ENCODE measurements at regions not wholly inside any gene's neighbourhood (a gene's known extent, or its start where the extent isn't known, plus 50 kb on each side); places are given as distances from the start of the nearest gene placed in this dataset.

DNA sequence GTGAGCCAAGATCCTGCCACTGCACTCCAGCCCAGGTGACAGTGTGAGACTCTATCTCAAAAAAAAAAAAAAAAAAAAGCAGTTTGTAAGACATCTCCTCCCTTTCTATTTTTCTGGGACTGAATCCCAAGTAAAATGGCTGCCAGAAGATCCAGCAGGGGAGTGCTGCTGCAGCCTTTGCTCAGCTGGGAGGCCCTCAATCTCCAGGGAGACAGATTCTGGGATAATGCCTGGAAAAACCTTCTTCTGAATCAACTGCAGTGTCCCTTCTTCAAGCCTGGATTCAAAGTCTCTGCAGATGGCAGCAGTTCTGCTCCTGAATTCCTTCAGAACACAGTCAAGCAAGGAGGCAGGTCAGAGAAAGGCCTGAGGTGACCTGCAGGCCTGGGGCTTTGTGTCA is 191.0 kb upstream of the NRIP1 start:
- DNase-seq (ENCODE audit: low read depth), result no peak
- H3K4me3 ChIP-seq (ENCODE audit: low read length), result no peak overlapping the region
- TF ChIP-seq, protein P1, sequence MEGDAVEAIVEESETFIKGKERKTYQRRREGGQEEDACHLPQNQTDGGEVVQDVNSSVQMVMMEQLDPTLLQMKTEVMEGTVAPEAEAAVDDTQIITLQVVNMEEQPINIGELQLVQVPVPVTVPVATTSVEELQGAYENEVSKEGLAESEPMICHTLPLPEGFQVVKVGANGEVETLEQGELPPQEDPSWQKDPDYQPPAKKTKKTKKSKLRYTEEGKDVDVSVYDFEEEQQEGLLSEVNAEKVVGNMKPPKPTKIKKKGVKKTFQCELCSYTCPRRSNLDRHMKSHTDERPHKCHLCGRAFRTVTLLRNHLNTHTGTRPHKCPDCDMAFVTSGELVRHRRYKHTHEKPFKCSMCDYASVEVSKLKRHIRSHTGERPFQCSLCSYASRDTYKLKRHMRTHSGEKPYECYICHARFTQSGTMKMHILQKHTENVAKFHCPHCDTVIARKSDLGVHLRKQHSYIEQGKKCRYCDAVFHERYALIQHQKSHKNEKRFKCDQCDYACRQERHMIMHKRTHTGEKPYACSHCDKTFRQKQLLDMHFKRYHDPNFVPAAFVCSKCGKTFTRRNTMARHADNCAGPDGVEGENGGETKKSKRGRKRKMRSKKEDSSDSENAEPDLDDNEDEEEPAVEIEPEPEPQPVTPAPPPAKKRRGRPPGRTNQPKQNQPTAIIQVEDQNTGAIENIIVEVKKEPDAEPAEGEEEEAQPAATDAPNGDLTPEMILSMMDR (conservative IDR thresholded peaks at IDR 0.05; ENCODE audit: low read depth, low read length), result no peak

- TF ChIP-seq, protein P1 (conservative IDR thresholded peaks at IDR 0.05; ENCODE audit: low read depth, low read length), result no peak
- DNase-seq (ENCODE audit: low read depth), result no peak
- H3K4me3 ChIP-seq (ENCODE audit: low read length), result no peak overlapping the region
These were observed 192.2 kb upstream of the NRIP1 start for GRCh38 chr21:15256996-15257395.

GRCh38 chr21:15257646-15258045 is 192.8 kb upstream of the NRIP1 start:
- DNase-seq (ENCODE audit: low read depth), result no peak
- no peak overlapping the region for H3K4me3 ChIP-seq (ENCODE audit: low read length)
- TF ChIP-seq, protein P1 (conservative IDR thresholded peaks at IDR 0.05; ENCODE audit: low read depth, low read length), result no peak

DNA sequence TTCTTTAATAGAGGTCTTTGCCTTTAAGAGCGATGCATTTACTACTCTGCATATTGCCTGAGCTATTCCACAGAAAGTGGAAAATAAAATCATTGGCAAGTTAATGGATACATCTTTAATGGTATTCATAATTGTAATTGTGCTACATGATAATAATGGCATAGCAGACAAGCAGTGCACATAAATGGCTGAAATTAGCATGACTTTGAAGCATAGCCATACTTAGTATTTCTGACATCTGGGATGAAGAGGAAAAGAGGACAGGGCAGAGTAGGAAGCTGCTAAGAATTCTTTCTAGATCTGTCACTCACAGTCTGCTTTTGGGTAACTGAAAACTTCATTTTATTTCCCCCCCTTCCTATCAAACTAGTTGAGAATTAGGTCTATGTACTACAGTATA is 195.0 kb upstream of the NRIP1 start:
- TF ChIP-seq, protein P1 (conservative IDR thresholded peaks at IDR 0.05; ENCODE audit: low read depth, low read length), result no peak
- no peak for DNase-seq (ENCODE audit: low read depth)
- H3K4me3 ChIP-seq (ENCODE audit: low read length), result no peak overlapping the region

- TF ChIP-seq, protein P1 (conservative IDR thresholded peaks at IDR 0.05; ENCODE audit: low read depth, low read length), result no peak
- DNase-seq (ENCODE audit: low read depth), result no peak
- H3K4me3 ChIP-seq (ENCODE audit: low read length), result no peak overlapping the region
These were observed 195.8 kb upstream of the NRIP1 start for GRCh38 chr21:15260604-15261003.

- no peak overlapping the region for H3K4me3 ChIP-seq (ENCODE audit: low read length)
- TF ChIP-seq, protein P1 (conservative IDR thresholded peaks at IDR 0.05; ENCODE audit: low read depth, low read length), result no peak
- no peak for DNase-seq (ENCODE audit: low read depth)
These were observed 199.4 kb upstream of the NRIP1 start for GRCh38 chr21:15264084-15264665.

DNA sequence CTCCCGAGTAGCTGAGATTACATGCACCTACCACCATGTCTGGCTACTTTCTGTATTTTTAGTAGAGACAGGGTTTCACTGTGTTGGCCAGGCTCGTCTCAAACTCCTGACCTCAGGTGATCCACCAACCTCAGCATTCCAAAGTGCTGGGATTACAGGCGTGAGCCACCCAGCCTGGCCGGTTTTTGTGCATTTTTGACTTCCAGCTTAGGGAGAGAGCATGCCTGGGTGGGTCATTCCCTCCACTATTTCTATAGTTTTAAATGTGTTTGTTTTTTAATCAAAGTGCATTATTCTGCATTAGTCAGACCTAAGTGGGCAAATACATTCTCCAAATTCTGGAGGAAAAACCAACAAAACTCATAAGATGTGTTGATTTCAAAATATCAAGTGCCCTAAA is 207.4 kb upstream of the NRIP1 start:
- H3K4me3 ChIP-seq (ENCODE audit: low read length), result no peak overlapping the region
- TF ChIP-seq, protein P1 (conservative IDR thresholded peaks at IDR 0.05; ENCODE audit: low read depth, low read length), result no peak
- no peak for DNase-seq (ENCODE audit: low read depth)

All from retinal pigment epithelial cell (primary cell).